Breast epithelium (tissue), 3 donors: ENCODE measurements at regions not wholly inside any gene's neighbourhood (a gene's known extent, or its start where the extent isn't known, plus 50 kb on each side); places are given as distances from the start of the nearest gene placed in this dataset.

Experiments used
- POLR2A ChIP-seq: fragments of 450-650 bp; IDR thresholded peaks from one replicate; pipeline ENCODE4 v1.6.1; 2016; ENCODE audit warnings: antibody characterized with exemption, mild to moderate bottlenecking, moderate library complexity
- POLR2AphosphoS5 ChIP-seq, 3 donors: sonication (generic); formaldehyde crosslinking; IDR thresholded peaks; one replicate each; pipeline ENCODE4 v1.6.1; 2017; ENCODE audit warnings: antibody characterized with exemption in 3 of 3

DNA sequence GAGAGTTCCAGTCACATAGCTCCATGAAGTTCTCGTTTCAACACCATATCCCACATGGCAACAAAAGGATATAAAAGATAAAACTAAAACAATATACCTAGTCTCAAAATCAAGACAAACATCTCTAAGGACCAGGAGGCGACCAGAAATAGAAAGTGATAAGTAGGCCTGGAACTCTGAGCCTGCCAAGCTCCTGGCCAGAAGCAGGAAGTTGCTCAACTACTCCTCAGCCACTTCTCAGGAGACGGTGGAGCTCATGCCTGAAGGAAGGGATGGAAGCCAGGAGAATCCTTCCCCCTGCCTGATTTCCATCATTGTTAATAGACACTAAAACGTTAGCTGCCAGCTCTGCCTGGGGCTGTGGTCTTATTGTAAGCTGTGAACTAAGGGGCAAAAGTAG, 94.7 kb downstream of the DISP1 start:
- TF ChIP-seq POLR2AphosphoS5 (IDR thresholded peaks at IDR 0.05) (no peak), POLR2A (no peak)
